HCT116 (cell line): ENCODE measurements at regions not wholly inside any gene's neighbourhood (a gene's known extent, or its start where the extent isn't known, plus 50 kb on each side); places are given as distances from the start of the nearest gene placed in this dataset.

Experiments
- ATAC-seq: fragments of 200-7000 bp; cut with Tn5 transposase; 2 replicates; pipeline ENCODE4 v1.9.1; 2020; ENCODE audit warnings: mild to moderate bottlenecking, moderate library complexity
- BruUV-seq: library from RNA; stranded (reverse); fragments of 400-500 nt; replicated peaks from 2 replicates; lab custom pipeline; 2021; lab: Mats Ljungman, UMichigan
- CTCF ChIA-PET: fragments of 300-600 bp; sonication (Branson Sonifier 250); formaldehyde crosslinking; loops from one replicate; lab custom pipeline; 2021; ENCODE audit warnings: antibody characterized with exemption; lab: Charles Lee
- POLR2A ChIA-PET: fragments of 300-600, 350-600 bp; sonication (Branson Sonifier 250); formaldehyde crosslinking; loops from one replicate; lab custom pipeline; 2021; ENCODE audit warnings: antibody characterized with exemption; lab: Charles Lee
- RAD21 ChIA-PET, 2 experiments: fragments of 300-600 bp; sonication (Branson Sonifier 250); formaldehyde crosslinking; loops; one replicate each; lab custom pipeline; 2023; ENCODE audit warnings: low total read pairs in 2 of 2; ENCODE audit not compliant: uncharacterized antibody in 2 of 2, unreplicated experiment in 2 of 2, low non-redundant PET in 1 of 2; lab: Charles Lee
- DNase-seq: peaks from one replicate; pipeline ENCODE4 v3.0.0-alpha.2; 2010; ENCODE audit warnings: low read depth, low spot score
- H2AFZ ChIP-seq: fragments of 200-600 bp; shearing (Covaris generic), sonication (generic); 2 replicates; pipeline ENCODE4 v1.6.1; 2017; ENCODE audit warnings: low read depth, mixed run types, mixed read lengths, antibody characterized with exemption, low read length; ENCODE audit not compliant: poor library complexity, severe bottlenecking
- H3K27ac ChIP-seq: 2 replicates; pipeline ENCODE4 v1.5.1; 2012; ENCODE audit warnings: low read depth, low read length
- H3K27me3 ChIP-seq: fragments of 200-600 bp; sonication (generic); 2 replicates; pipeline ENCODE4 v1.6.1; 2016; ENCODE audit warnings: mixed run types, low read length, mixed read lengths; ENCODE audit not compliant: insufficient read depth
- H3K36me3 ChIP-seq, 2 experiments: fragments of 200-500 bp in 1 of 2; fragments of 200-600 bp in 1 of 2; sonication (Bioruptor generic) in 1 of 2; sonication (generic) in 1 of 2; 2 replicates each; pipeline versions ENCODE4 v1.5.1 to v1.6.1; 2014 to 2016; ENCODE audit warnings: low read length in 2 of 2, inconsistent platforms in 1 of 2, mixed read lengths in 1 of 2, mixed run types in 1 of 2; ENCODE audit not compliant: insufficient read depth in 2 of 2, control insufficient read depth in 1 of 2
- H3K4me1 ChIP-seq, 2 experiments: fragments of 200-600 bp in 1 of 2; sonication (generic) in 1 of 2; 2 replicates each; pipeline versions ENCODE4 v1.5.1 to v1.6.1; 2012 to 2017; ENCODE audit warnings: low read length in 2 of 2, inconsistent platforms in 1 of 2, mild to moderate bottlenecking in 1 of 2, mixed read lengths in 1 of 2, mixed run types in 1 of 2, moderate library complexity in 1 of 2; ENCODE audit not compliant: insufficient read depth in 2 of 2, control insufficient read depth in 1 of 2
- H3K4me2 ChIP-seq: fragments of 200-600 bp; sonication (generic); 2 replicates; pipeline ENCODE4 v1.6.1; 2017; ENCODE audit warnings: mixed run types, low read length, mixed read lengths
- H3K4me3 ChIP-seq, 2 experiments: fragments of 200-600 bp in 1 of 2; sonication (generic) in 1 of 2; replicated peaks in 1 of 2; 2 replicates each; pipeline ENCODE4 v1.5.1; 2011 to 2016; ENCODE audit warnings: low read length in 2 of 2, control low read depth in 1 of 2, low read depth in 1 of 2, mild to moderate bottlenecking in 1 of 2, mixed read lengths in 1 of 2, mixed run types in 1 of 2
- H3K79me2 ChIP-seq: fragments of 200-600 bp; sonication (generic); 2 replicates; pipeline ENCODE4 v1.6.1; 2017; ENCODE audit warnings: mild to moderate bottlenecking, mixed run types, low read length, moderate library complexity, mixed read lengths; ENCODE audit not compliant: insufficient read depth
- H3K9ac ChIP-seq: fragments of 200-600 bp; sonication (generic); 2 replicates; pipeline ENCODE4 v1.6.1; 2016; ENCODE audit warnings: low read length, mixed read lengths
- H3K9me2 ChIP-seq: fragments of 200-600 bp; sonication (generic), shearing (Covaris generic); 2 replicates; pipeline ENCODE4 v1.6.1; 2017; ENCODE audit warnings: mixed run types, mild to moderate bottlenecking, moderate library complexity; ENCODE audit not compliant: insufficient read depth
- H3K9me3 ChIP-seq, 2 experiments: fragments of 200-500 bp in 1 of 2; fragments of 200-600 bp in 1 of 2; sonication (Bioruptor generic) in 1 of 2; sonication (generic) in 1 of 2; 2 replicates each; pipeline ENCODE4 v1.6.1; 2014 to 2017; ENCODE audit warnings: low read length in 2 of 2, mixed read lengths in 2 of 2, inconsistent platforms in 1 of 2, low read depth in 1 of 2, mild to moderate bottlenecking in 1 of 2, mixed run types in 1 of 2, moderate library complexity in 1 of 2; ENCODE audit not compliant: control insufficient read depth in 1 of 2, insufficient read depth in 1 of 2
- H4K20me1 ChIP-seq: fragments of 200-600 bp; sonication (generic), shearing (Covaris generic); 2 replicates; pipeline ENCODE4 v1.6.1; 2017; ENCODE audit warnings: mixed run types, mild to moderate bottlenecking, moderate library complexity; ENCODE audit not compliant: insufficient read depth
- CBX3 ChIP-seq: IDR thresholded peaks from 2 replicates; pipeline ENCODE4 v1.6.1; 2012; ENCODE audit warnings: low read depth
- CEBPB ChIP-seq: IDR thresholded peaks from 2 replicates; pipeline ENCODE4 v1.6.1; 2012; ENCODE audit warnings: low read depth
- EGR1 ChIP-seq: IDR thresholded peaks from 2 replicates; pipeline ENCODE4 v1.6.1; 2012; ENCODE audit warnings: low read depth
- ELF1 ChIP-seq: IDR thresholded peaks from 2 replicates; pipeline ENCODE4 v1.6.1; 2012; ENCODE audit warnings: low read depth, borderline replicate concordance
- EZH2 ChIP-seq: fragments of 200-600 bp; sonication (generic); IDR thresholded peaks from 2 replicates; pipeline ENCODE4 v1.6.1; 2017; ENCODE audit warnings: antibody characterized with exemption, mixed run types
- EZH2phosphoT487 ChIP-seq: fragments of 200-600 bp; IDR thresholded peaks from 2 replicates; pipeline ENCODE4 v1.6.1; 2018; ENCODE audit warnings: antibody characterized with exemption, borderline replicate concordance
- FOSL1 ChIP-seq: IDR thresholded peaks from 2 replicates; pipeline ENCODE4 v1.6.1; 2012; ENCODE audit warnings: low read depth
- JUND ChIP-seq: IDR thresholded peaks from 2 replicates; pipeline ENCODE4 v1.6.1; 2012
- POLR2A ChIP-seq: IDR thresholded peaks from 2 replicates; pipeline ENCODE4 v1.7.0; 2011; ENCODE audit warnings: borderline replicate concordance; ENCODE audit not compliant: insufficient read depth, insufficient read length; ENCODE audit errors: extremely low read depth
- SIN3A ChIP-seq: IDR thresholded peaks from 2 replicates; pipeline ENCODE4 v1.6.1; 2012; ENCODE audit warnings: low read depth
- SP1 ChIP-seq: IDR thresholded peaks from 2 replicates; pipeline ENCODE4 v1.6.1; 2012; ENCODE audit warnings: low read depth
- SRF ChIP-seq: IDR thresholded peaks from 2 replicates; pipeline ENCODE4 v1.6.1; 2012; ENCODE audit warnings: low read depth
- TCF7L2 ChIP-seq: IDR thresholded peaks from 2 replicates; pipeline ENCODE4 v1.7.0; 2011; ENCODE audit warnings: borderline replicate concordance, inconsistent platforms; ENCODE audit not compliant: insufficient read depth, insufficient read length; ENCODE audit errors: extremely low read depth
- ZFX ChIP-seq: fragments of 450-650 bp; IDR thresholded peaks from 2 replicates; pipeline ENCODE4 v1.6.1; 2017
- intact Hi-C: fragments of 100-400 bp; cut with micrococcal nuclease; formaldehyde crosslinking; loops from 2 replicates; pipeline ENCODE4 v1.10.0; 2022
- TF ChIP-seq, protein P1 (sequence below): IDR thresholded peaks from 2 replicates; pipeline ENCODE4 v1.6.1; 2012
- TF ChIP-seq, protein P2 (sequence below): IDR thresholded peaks from 2 replicates; pipeline ENCODE4 v1.6.1; 2012
- TF ChIP-seq, protein P3 (sequence below): IDR thresholded peaks from 2 replicates; pipeline ENCODE4 v1.6.1; 2012; ENCODE audit warnings: low read depth
- TF ChIP-seq, protein P4 (sequence below): IDR thresholded peaks from 2 replicates; pipeline ENCODE4 v1.6.1; 2011; ENCODE audit warnings: mild to moderate bottlenecking, low read length, moderate library complexity; ENCODE audit not compliant: insufficient replicate concordance; ENCODE audit errors: extremely low read depth

DNA sequence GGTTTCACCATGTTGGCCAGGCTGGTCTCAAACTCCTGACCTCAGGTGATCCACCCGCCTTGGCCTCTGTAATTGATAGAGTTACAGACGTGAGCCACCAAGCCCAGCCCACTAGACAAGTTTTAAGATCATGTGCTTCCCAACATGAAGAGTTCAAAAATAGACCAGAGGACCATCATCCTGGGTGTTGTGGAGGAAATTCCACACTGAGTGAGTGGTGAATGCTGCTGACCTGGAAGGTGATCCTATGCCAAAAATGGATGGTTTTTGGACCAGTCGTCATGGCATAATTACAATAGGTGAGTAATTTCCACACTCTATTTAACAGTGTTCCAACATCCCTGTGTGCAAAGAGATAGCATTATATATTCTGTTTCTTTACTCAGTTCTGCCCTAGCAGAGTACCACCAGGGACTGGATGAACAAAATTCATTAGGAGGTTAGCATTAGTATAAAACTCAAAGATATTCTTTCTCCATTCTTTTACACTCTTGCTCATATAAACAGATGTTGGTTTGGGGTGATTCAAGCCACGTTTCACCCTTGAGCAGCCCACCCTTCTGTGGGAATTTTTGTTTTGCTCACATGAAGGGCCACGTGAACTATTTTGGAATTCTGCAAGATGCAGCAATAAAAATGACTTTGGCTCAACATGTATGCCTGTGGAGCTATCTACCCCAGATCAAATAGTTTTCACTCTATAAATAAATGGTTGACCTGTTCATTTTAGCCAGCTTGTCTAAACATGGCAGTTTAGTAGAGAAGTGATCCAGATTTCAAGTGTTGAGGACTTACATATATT, 206.2 kb upstream of the TCF21 start:
- ChIA-PET RAD21 (no interaction called here), POLR2A (no interaction called here), CTCF (no interaction called here)
- intact Hi-C loops = no loop called here
- no peaks in the 10 kb centered on the region for H3K27me3 ChIP-seq
- H3K27ac ChIP-seq = no peak overlapping the region
- H3K9me2 ChIP-seq = no peaks in the 10 kb centered on the region
- no peaks in the 10 kb centered on the region for H3K9me3 ChIP-seq
- no peak overlapping the region for H3K9ac ChIP-seq
- no peak overlapping the region for H3K4me3 ChIP-seq
- H3K36me3 ChIP-seq = no peaks in the 10 kb centered on the region
- H3K4me2 ChIP-seq = no peak overlapping the region
- no peak for DNase-seq
- no peaks in the 10 kb centered on the region for H3K79me2 ChIP-seq
- H3K4me1 ChIP-seq = no peaks in the 10 kb centered on the region
- TF ChIP-seq, protein P1, sequence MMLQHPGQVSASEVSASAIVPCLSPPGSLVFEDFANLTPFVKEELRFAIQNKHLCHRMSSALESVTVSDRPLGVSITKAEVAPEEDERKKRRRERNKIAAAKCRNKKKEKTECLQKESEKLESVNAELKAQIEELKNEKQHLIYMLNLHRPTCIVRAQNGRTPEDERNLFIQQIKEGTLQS = no peak
- no peak for TF ChIP-seq EZH2phosphoT487
- TF ChIP-seq SRF = no peak
- no peaks in the 10 kb centered on the region for H4K20me1 ChIP-seq
- H2AFZ ChIP-seq = no peak overlapping the region
- BruUV-seq = no TSS peak
- no peak for ATAC-seq

DNA sequence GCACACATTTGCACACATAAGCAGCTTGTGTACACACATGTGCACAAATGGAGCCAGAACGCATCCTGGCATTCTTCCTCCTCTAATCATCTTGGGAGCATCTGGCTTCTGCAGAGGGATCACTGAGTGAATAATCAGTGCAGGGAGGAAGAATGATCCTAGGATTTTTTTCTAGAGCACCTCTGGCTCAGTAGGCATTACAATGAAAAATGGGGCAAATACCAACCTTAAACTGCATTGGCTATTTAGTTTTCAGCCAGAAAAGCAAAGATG, 205.7 kb upstream of the TCF21 start:
- no peaks in the 10 kb centered on the region for H3K79me2 ChIP-seq
- ATAC-seq = no peak
- H3K4me3 ChIP-seq = no peak overlapping the region
- no TSS peak for BruUV-seq
- intact Hi-C loops = no loop called here
- no peaks in the 10 kb centered on the region for H4K20me1 ChIP-seq
- ChIA-PET CTCF (no interaction called here), POLR2A (no interaction called here), RAD21 (no interaction called here)
- no peaks in the 10 kb centered on the region for H3K36me3 ChIP-seq
- no peak overlapping the region for H3K4me2 ChIP-seq
- H3K27me3 ChIP-seq = no peaks in the 10 kb centered on the region
- no peak overlapping the region for H3K9ac ChIP-seq
- no peak for DNase-seq
- H3K9me3 ChIP-seq = no peaks in the 10 kb centered on the region
- H3K27ac ChIP-seq = no peak overlapping the region
- H2AFZ ChIP-seq = no peak overlapping the region
- no peaks in the 10 kb centered on the region for H3K9me2 ChIP-seq
- no peaks in the 10 kb centered on the region for H3K4me1 ChIP-seq
- no peak for TF ChIP-seq ELF1
- no peak for TF ChIP-seq SP1
- TF ChIP-seq JUND = no peak
- TF ChIP-seq ZFX = no peak
- TF ChIP-seq, protein P2, sequence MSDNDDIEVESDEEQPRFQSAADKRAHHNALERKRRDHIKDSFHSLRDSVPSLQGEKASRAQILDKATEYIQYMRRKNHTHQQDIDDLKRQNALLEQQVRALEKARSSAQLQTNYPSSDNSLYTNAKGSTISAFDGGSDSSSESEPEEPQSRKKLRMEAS = no peak
- no peak for TF ChIP-seq FOSL1
- no peak for TF ChIP-seq EGR1
- TF ChIP-seq TCF7L2 = no peak
- TF ChIP-seq, protein P3, sequence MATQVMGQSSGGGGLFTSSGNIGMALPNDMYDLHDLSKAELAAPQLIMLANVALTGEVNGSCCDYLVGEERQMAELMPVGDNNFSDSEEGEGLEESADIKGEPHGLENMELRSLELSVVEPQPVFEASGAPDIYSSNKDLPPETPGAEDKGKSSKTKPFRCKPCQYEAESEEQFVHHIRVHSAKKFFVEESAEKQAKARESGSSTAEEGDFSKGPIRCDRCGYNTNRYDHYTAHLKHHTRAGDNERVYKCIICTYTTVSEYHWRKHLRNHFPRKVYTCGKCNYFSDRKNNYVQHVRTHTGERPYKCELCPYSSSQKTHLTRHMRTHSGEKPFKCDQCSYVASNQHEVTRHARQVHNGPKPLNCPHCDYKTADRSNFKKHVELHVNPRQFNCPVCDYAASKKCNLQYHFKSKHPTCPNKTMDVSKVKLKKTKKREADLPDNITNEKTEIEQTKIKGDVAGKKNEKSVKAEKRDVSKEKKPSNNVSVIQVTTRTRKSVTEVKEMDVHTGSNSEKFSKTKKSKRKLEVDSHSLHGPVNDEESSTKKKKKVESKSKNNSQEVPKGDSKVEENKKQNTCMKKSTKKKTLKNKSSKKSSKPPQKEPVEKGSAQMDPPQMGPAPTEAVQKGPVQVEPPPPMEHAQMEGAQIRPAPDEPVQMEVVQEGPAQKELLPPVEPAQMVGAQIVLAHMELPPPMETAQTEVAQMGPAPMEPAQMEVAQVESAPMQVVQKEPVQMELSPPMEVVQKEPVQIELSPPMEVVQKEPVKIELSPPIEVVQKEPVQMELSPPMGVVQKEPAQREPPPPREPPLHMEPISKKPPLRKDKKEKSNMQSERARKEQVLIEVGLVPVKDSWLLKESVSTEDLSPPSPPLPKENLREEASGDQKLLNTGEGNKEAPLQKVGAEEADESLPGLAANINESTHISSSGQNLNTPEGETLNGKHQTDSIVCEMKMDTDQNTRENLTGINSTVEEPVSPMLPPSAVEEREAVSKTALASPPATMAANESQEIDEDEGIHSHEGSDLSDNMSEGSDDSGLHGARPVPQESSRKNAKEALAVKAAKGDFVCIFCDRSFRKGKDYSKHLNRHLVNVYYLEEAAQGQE = no peak
- TF ChIP-seq, protein P4, sequence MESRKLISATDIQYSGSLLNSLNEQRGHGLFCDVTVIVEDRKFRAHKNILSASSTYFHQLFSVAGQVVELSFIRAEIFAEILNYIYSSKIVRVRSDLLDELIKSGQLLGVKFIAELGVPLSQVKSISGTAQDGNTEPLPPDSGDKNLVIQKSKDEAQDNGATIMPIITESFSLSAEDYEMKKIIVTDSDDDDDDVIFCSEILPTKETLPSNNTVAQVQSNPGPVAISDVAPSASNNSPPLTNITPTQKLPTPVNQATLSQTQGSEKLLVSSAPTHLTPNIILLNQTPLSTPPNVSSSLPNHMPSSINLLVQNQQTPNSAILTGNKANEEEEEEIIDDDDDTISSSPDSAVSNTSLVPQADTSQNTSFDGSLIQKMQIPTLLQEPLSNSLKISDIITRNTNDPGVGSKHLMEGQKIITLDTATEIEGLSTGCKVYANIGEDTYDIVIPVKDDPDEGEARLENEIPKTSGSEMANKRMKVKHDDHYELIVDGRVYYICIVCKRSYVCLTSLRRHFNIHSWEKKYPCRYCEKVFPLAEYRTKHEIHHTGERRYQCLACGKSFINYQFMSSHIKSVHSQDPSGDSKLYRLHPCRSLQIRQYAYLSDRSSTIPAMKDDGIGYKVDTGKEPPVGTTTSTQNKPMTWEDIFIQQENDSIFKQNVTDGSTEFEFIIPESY = no peak
- TF ChIP-seq SIN3A = no peak
- TF ChIP-seq CEBPB = no peak
- no peak for TF ChIP-seq POLR2A
- TF ChIP-seq EZH2 = no peak
- TF ChIP-seq CBX3 = no peak
